GM12878 (cell line): ENCODE measurements at regions not wholly inside any gene's neighbourhood (a gene's known extent, or its start where the extent isn't known, plus 50 kb on each side); places are given as distances from the start of the nearest gene placed in this dataset.

Source experiments
- ATAC-seq: fragments of 200-7000 bp; cut with Tn5 transposase; 3 replicates; pipeline ENCODE4 v1.9.1; 2020; ENCODE audit warnings: mild to moderate bottlenecking, moderate library complexity
- BruUV-seq: library from RNA; stranded (reverse); fragments of 400-500 nt; replicated peaks from 2 replicates; lab custom pipeline; 2021; lab: Mats Ljungman, UMichigan
- CTCF ChIA-PET: fragments of 300-600 bp; sonication (Branson Sonifier 250); formaldehyde crosslinking; extraction: SDS; loops from one replicate; lab custom pipeline; 2021; ENCODE audit warnings: inconsistent platforms; lab: Yijun Ruan, JAX
- POLR2A ChIA-PET: fragments of 350-600 bp; formaldehyde crosslinking; extraction: SDS; loops from one replicate; lab custom pipeline; 2021; ENCODE audit warnings: inconsistent platforms; lab: Charles Lee
- RAD21 ChIA-PET: fragments of 300-600 bp; sonication (Branson Sonifier 250); formaldehyde crosslinking; loops from one replicate; lab custom pipeline; 2023; ENCODE audit warnings: antibody characterized with exemption; ENCODE audit not compliant: unreplicated experiment; lab: Charles Lee
- SMC1A ChIA-PET: fragments of 300-600 bp; sonication (Branson Sonifier 250); formaldehyde crosslinking; loops from one replicate; lab custom pipeline; 2023; ENCODE audit not compliant: unreplicated experiment, uncharacterized antibody; lab: Charles Lee
- DNase-seq: peaks from one replicate; pipeline ENCODE4 v3.0.0-alpha.2; 2011; ENCODE audit warnings: low read depth, low spot score
- FAIRE-seq: peaks from 3 replicates; lab custom pipeline; 2011; peaks lifted over from hg19 to GRCh38; lab: Jason Lieb, UNC
- H2AFZ ChIP-seq: 2 replicates; pipeline ENCODE4 v1.6.0; 2011; ENCODE audit warnings: low read depth, low read length, control low read depth; ENCODE audit not compliant: control insufficient read depth
- H3K27ac ChIP-seq: 2 replicates; pipeline ENCODE4 v1.5.1; 2011; ENCODE audit warnings: control low read depth; ENCODE audit not compliant: control insufficient read depth, insufficient read depth
- H3K27me3 ChIP-seq, 2 experiments: replicated peaks in 1 of 2; 2 replicates each; pipeline versions ENCODE4 v1.6.0 to v1.6.1; 2011; ENCODE audit warnings: low read length in 1 of 2; ENCODE audit not compliant: control insufficient read depth in 2 of 2, insufficient read depth in 2 of 2
- H3K36me3 ChIP-seq, 2 experiments: 2 replicates each; pipeline ENCODE4 v1.5.1; 2011; ENCODE audit warnings: low read length in 1 of 2; ENCODE audit not compliant: control insufficient read depth in 2 of 2, insufficient read depth in 2 of 2
- H3K4me1 ChIP-seq: 2 replicates; pipeline ENCODE4 v1.6.1; 2011; ENCODE audit warnings: mild to moderate bottlenecking, low read length, moderate library complexity, mixed read lengths; ENCODE audit not compliant: control insufficient read depth, insufficient read depth
- H3K4me2 ChIP-seq: 2 replicates; pipeline ENCODE4 v1.6.0; 2011; ENCODE audit warnings: control low read depth; ENCODE audit not compliant: control insufficient read depth, insufficient read depth
- H3K4me3 ChIP-seq: fragments of 200-600 bp; sonication (generic); 2 replicates; pipeline ENCODE4 v1.5.1; 2016
- H3K79me2 ChIP-seq: 2 replicates; pipeline ENCODE4 v1.6.0; 2011; ENCODE audit warnings: low read length; ENCODE audit not compliant: control insufficient read depth, insufficient read depth
- H3K9ac ChIP-seq: 2 replicates; pipeline ENCODE4 v1.8.0; 2011; ENCODE audit warnings: low read length, control low read depth, mixed read lengths; ENCODE audit not compliant: control insufficient read depth, insufficient read depth
- H3K9me3 ChIP-seq: replicated peaks from 3 replicates; pipeline ENCODE4 v1.5.1; 2011; ENCODE audit warnings: mild to moderate bottlenecking, low read length; ENCODE audit not compliant: control insufficient read depth, insufficient read depth
- H4K20me1 ChIP-seq: 2 replicates; pipeline ENCODE4 v1.6.0; 2011; ENCODE audit not compliant: control insufficient read depth, insufficient read depth
- ASH2L ChIP-seq: fragments of 300-600, 200-600 bp; sonication (generic); IDR thresholded peaks from 2 replicates; pipeline ENCODE4 v1.6.1; 2017; ENCODE audit warnings: low read depth, mild to moderate bottlenecking, borderline replicate concordance
- CBFB ChIP-seq: IDR thresholded peaks from 2 replicates; pipeline ENCODE4 v1.6.1; 2016; ENCODE audit warnings: antibody characterized with exemption, low read depth
- CREB1 ChIP-seq: IDR thresholded peaks from 2 replicates; pipeline ENCODE4 v1.6.1; 2012; ENCODE audit warnings: low read depth, mild to moderate bottlenecking, inconsistent platforms
- ETV6 ChIP-seq, 2 experiments: fragments of 450-650 bp in 1 of 2; IDR thresholded peaks in 1 of 2; conservative IDR thresholded peaks in 1 of 2; 2 replicates each; pipeline ENCODE4 v1.6.1; 2014; ENCODE audit warnings: antibody characterized with exemption in 1 of 2, borderline replicate concordance in 1 of 2, low read depth in 1 of 2, mild to moderate bottlenecking in 1 of 2, moderate library complexity in 1 of 2
- HDGF ChIP-seq: fragments of 450-650 bp; IDR thresholded peaks from 2 replicates; pipeline ENCODE4 v1.6.1; 2016; ENCODE audit warnings: antibody characterized with exemption
- IKZF2 ChIP-seq, 2 experiments: fragments of 450-650 bp; IDR thresholded peaks; 2 replicates each; pipeline ENCODE4 v1.6.1; 2017; ENCODE audit warnings: mild to moderate bottlenecking in 2 of 2, moderate library complexity in 2 of 2
- IRF4 ChIP-seq: IDR thresholded peaks from 2 replicates; pipeline ENCODE4 v1.6.1; 2011; ENCODE audit warnings: low read depth, low read length
- LARP7 ChIP-seq: fragments of 450-650 bp; IDR thresholded peaks from 2 replicates; pipeline ENCODE4 v1.6.1; 2017; ENCODE audit warnings: mild to moderate bottlenecking
- MYC ChIP-seq: IDR thresholded peaks from 2 replicates; pipeline ENCODE4 v1.6.1; 2011; ENCODE audit warnings: mild to moderate bottlenecking, low read length, moderate library complexity, inconsistent platforms; ENCODE audit not compliant: insufficient read depth, insufficient replicate concordance, insufficient read length, severe bottlenecking
- NR2F1 ChIP-seq: fragments of 450-650 bp; conservative IDR thresholded peaks from 2 replicates; pipeline ENCODE4 v1.6.1; 2017; ENCODE audit warnings: mild to moderate bottlenecking
- PAX5 ChIP-seq: IDR thresholded peaks from 2 replicates; pipeline ENCODE4 v1.6.1; 2011; ENCODE audit warnings: low read depth, low read length, borderline replicate concordance
- PAX8 ChIP-seq: fragments of 450-650 bp; IDR thresholded peaks from 2 replicates; pipeline ENCODE4 v1.6.1; 2017; ENCODE audit warnings: mild to moderate bottlenecking, moderate library complexity
- RAD51 ChIP-seq: fragments of 450-650 bp; IDR thresholded peaks from 2 replicates; pipeline ENCODE4 v1.6.1; 2016; ENCODE audit warnings: moderate library complexity, mild to moderate bottlenecking, inconsistent platforms
- SRF ChIP-seq, 2 experiments: IDR thresholded peaks; 2 replicates each; pipeline ENCODE4 v1.6.1; 2011; ENCODE audit warnings: low read depth in 2 of 2, low read length in 2 of 2, mild to moderate bottlenecking in 1 of 2, moderate library complexity in 1 of 2
- TARDBP ChIP-seq: IDR thresholded peaks from 2 replicates; pipeline ENCODE4 v1.6.1; 2016; ENCODE audit warnings: borderline replicate concordance
- YY1 ChIP-seq: IDR thresholded peaks from 2 replicates; pipeline ENCODE4 v1.6.1; 2011; ENCODE audit warnings: low read depth, mild to moderate bottlenecking, low read length
- WGBS: methylation state at CpG from one replicate; pipeline ENCODE4 v1.1.6; 2016; ENCODE audit warnings: low lambda C conversion rate; ENCODE audit not compliant: insufficient replicate concordance, insufficient coverage; ENCODE audit errors: missing lambda C conversion rate; 5-methylcytosine and 5-hydroxymethylcytosine counted together
- in situ Hi-C: fragments of 300-500 bp; cut with MboI; formaldehyde crosslinking; loops from 9 replicates; pipeline ENCODE4 v1.14.3; 2018; ENCODE audit warnings: mixed read lengths
- intact Hi-C: fragments of 100-400 bp; cut with micrococcal nuclease; formaldehyde crosslinking; loops from one replicate; pipeline ENCODE4 v1.14.2; 2022; ENCODE audit not compliant: unreplicated experiment
- TF ChIP-seq, protein P1 (sequence below): fragments of 450-650 bp; formaldehyde crosslinking; IDR thresholded peaks from 2 replicates; pipeline ENCODE4 v1.4.0; 2020; ENCODE audit warnings: mild to moderate bottlenecking, moderate library complexity
- TF ChIP-seq, protein P2 (sequence below): fragments of 450-650 bp; IDR thresholded peaks from 2 replicates; pipeline ENCODE4 v1.6.1; 2017; ENCODE audit warnings: antibody characterized with exemption, mild to moderate bottlenecking, moderate library complexity

DNA sequence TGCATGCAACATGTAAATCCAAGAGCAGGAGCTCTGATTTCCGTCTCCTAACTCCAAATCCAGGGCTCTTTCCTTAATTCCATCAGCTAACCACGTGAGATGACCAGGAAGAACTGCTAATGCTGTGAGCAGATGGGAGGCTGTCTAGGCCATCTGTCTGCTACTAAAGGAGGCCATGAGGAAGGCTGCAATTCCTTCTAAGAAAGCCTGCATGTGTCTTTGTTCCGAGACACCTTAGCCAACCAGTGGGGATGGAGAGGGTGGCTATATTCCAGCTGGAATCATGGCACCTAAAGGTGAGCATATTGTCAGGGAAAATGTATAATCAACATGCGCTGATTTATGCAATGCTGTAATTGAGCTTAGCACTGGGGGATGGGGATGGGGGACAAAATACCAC is 267.2 kb upstream of the CDH5 start:
- H3K4me2 ChIP-seq, result no peak overlapping the region
- no peak for FAIRE-seq
- no peaks in the 10 kb centered on the region for H4K20me1 ChIP-seq
- intact Hi-C loops, result no loop called here
- H3K9ac ChIP-seq, result no peak overlapping the region
- H3K36me3 ChIP-seq, result no peaks in the 10 kb centered on the region
- H3K27me3 ChIP-seq, result no peaks in the 10 kb centered on the region
- H3K9me3 ChIP-seq, result no peaks in the 10 kb centered on the region
- no peak overlapping the region for H2AFZ ChIP-seq
- no peak overlapping the region for H3K4me3 ChIP-seq
- H3K27ac ChIP-seq, result no peak overlapping the region
- CTCF ChIA-PET, result no interaction called here
- no peak for ATAC-seq
- POLR2A ChIA-PET, result no interaction called here
- in situ Hi-C loops, result no loop called here
- H3K79me2 ChIP-seq, result no peaks in the 10 kb centered on the region
- no TSS peak for BruUV-seq
- RAD21 ChIA-PET, result no interaction called here
- SMC1A ChIA-PET, result no interaction called here
- DNase-seq, result no peak
- WGBS, result 28% methylated on average over 4 of the region's 4 CpGs
- H3K4me1 ChIP-seq, result no peaks in the 10 kb centered on the region
- no peak for TF ChIP-seq ASH2L
- TF ChIP-seq SRF (IDR thresholded peaks at IDR 0.05; ENCODE audit: low read depth in 2 of 2, low read length in 2 of 2), result no peak
- no peak for TF ChIP-seq TARDBP
- no peak for TF ChIP-seq HDGF
- TF ChIP-seq PAX5, result no peak
- no peak for TF ChIP-seq LARP7
- TF ChIP-seq ETV6 (conservative IDR thresholded peaks at IDR 0.05 in 1 of 2, IDR thresholded peaks at IDR 0.05 in 1 of 2; ENCODE audit: borderline replicate concordance in 1 of 2, low read depth in 1 of 2), result no peak
- TF ChIP-seq NR2F1, result no peak
- no peak for TF ChIP-seq IRF4
- TF ChIP-seq PAX8, result no peak
- TF ChIP-seq CBFB, result no peak
- no peak for TF ChIP-seq MYC
- no peak for TF ChIP-seq RAD51
- TF ChIP-seq, protein P1, sequence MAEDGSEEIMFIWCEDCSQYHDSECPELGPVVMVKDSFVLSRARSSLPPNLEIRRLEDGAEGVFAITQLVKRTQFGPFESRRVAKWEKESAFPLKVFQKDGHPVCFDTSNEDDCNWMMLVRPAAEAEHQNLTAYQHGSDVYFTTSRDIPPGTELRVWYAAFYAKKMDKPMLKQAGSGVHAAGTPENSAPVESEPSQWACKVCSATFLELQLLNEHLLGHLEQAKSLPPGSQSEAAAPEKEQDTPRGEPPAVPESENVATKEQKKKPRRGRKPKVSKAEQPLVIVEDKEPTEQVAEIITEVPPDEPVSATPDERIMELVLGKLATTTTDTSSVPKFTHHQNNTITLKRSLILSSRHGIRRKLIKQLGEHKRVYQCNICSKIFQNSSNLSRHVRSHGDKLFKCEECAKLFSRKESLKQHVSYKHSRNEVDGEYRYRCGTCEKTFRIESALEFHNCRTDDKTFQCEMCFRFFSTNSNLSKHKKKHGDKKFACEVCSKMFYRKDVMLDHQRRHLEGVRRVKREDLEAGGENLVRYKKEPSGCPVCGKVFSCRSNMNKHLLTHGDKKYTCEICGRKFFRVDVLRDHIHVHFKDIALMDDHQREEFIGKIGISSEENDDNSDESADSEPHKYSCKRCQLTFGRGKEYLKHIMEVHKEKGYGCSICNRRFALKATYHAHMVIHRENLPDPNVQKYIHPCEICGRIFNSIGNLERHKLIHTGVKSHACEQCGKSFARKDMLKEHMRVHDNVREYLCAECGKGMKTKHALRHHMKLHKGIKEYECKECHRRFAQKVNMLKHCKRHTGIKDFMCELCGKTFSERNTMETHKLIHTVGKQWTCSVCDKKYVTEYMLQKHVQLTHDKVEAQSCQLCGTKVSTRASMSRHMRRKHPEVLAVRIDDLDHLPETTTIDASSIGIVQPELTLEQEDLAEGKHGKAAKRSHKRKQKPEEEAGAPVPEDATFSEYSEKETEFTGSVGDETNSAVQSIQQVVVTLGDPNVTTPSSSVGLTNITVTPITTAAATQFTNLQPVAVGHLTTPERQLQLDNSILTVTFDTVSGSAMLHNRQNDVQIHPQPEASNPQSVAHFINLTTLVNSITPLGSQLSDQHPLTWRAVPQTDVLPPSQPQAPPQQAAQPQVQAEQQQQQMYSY (CRISPR knock-in tag), result no peak
- no peak for TF ChIP-seq CREB1
- TF ChIP-seq IKZF2 (IDR thresholded peaks at IDR 0.05), result no peak
- TF ChIP-seq YY1, result no peak
- TF ChIP-seq, protein P2, sequence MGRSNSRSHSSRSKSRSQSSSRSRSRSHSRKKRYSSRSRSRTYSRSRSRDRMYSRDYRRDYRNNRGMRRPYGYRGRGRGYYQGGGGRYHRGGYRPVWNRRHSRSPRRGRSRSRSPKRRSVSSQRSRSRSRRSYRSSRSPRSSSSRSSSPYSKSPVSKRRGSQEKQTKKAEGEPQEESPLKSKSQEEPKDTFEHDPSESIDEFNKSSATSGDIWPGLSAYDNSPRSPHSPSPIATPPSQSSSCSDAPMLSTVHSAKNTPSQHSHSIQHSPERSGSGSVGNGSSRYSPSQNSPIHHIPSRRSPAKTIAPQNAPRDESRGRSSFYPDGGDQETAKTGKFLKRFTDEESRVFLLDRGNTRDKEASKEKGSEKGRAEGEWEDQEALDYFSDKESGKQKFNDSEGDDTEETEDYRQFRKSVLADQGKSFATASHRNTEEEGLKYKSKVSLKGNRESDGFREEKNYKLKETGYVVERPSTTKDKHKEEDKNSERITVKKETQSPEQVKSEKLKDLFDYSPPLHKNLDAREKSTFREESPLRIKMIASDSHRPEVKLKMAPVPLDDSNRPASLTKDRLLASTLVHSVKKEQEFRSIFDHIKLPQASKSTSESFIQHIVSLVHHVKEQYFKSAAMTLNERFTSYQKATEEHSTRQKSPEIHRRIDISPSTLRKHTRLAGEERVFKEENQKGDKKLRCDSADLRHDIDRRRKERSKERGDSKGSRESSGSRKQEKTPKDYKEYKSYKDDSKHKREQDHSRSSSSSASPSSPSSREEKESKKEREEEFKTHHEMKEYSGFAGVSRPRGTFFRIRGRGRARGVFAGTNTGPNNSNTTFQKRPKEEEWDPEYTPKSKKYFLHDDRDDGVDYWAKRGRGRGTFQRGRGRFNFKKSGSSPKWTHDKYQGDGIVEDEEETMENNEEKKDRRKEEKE, result no peak
